Stimulated activated CD8-positive, alpha-beta memory T cell treated with anti-CD3 and anti-CD28 coated beads, Interleukin-7, amount 100 ng/mL, for 4 hours (primary cell): ENCODE measurements at regions not wholly inside any gene's neighbourhood (a gene's known extent, or its start where the extent isn't known, plus 50 kb on each side); places are given as distances from the start of the nearest gene placed in this dataset.
A peak's percentile ranks its signal among the peaks of the same experiment; 100 is the strongest.
"Not testable (repeated sequence)": the region's sequence is repeated elsewhere in the genome, so short reads cannot be mapped to it uniquely, and the experiment has no call there.

Source experiments
- DNase-seq, 2 donors: peaks; one replicate each; pipeline ENCODE4 v3.0.0-alpha.2; 2020; ENCODE audit warnings: low read depth in 2 of 2

DNA sequence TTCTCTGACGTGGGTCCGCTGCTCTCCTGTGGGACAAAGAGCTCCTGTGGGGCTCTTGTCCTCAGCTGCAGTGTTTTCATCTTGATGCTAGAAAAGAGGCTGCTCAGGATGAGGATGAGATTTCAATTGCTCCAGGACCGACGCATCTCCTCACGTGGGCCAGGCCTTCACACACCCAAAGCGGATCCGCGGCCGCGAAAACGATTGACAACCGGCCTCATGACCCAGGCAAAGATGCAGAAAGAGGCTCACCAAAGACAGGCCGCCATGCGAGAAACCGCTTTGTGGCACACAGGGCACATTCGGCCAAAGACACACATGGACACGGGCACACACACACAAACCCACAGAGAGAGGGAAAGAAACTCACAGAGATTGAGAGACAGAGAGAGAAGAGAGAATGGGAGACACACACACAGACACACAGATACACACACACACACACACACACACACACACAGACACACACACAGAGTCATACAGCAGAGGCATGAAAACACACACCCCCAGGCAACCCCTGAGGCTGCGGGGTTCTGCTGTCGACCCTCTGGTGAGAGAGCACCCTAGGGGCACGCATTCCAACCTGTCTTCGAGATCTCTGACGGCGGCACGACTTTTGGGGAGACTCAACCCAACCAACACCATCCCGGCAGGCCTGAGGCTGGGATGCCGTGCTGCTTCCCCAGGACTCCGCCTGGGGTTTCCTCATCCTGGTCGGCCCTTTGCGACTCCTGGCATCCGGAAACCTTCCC lies 168.5 kb upstream of the ZNF337 start:
- DNase-seq: not testable (repeated sequence)

DNA sequence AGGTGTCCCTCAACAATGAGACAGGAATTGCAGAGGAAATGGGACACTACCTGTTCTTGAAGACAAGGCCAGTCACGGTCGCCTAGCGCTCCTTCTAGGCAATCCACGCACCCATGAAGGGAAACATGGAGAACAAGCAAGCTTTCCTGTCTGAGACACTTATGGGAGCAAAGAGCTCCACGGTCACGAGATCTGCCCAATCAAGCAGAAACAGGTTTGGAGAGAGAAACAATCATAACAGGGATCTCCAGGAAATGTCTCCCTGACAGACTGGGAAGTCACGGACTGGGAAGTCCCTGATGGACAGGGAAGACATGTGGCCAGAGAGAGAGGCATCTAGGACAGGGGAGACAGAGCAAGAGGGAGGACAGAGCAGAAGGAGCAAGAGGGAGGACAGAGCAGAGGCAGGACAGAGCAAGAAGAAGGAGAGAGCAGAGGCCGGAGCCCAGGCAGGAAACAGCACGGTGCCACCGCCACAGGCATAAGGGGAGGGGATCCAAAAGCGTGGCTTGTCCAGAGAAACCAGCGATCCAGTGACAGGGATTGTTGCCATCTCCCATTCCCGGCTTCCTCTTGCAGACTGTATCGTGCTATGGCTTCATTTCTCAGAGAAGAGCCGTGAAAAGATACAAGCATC lies 167.8 kb upstream of the ZNF337 start:
- DNase-seq: no peak

DNA sequence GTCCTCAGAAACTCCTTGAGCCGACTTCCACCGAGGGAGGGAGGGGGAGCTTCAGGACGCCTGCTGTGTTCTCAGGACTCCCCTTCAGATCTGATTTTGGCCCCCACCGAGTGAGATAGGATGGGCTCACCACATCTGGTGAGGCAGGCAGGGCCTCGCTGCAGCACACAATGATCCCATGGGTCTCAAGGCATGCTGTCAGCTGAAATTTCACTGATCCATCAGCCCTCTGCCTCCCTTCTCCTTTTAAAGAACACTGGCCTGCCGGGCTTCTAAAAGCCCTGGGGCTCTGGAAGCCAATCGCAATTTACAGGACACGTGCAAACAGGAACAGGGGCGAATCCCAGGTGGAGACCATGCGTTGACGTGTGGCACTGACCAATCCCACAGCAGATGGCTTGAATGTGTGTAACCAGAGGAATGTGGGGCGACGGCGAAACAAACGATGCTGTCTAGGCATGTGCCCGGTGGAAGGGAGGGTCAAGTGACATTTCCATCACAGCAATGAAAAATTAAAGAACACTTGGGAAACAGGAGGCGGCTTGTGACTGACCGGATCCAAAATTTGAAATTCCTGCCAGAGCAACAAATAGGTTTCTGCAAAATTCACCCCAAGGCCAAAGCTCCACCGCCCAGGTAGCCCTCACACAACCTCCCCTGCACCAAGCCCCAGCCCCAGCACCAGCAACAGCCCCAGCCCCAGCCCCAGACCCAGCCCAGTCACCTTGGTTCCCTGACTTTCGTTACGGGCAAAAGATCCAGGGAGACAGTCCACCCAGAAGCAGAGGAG lies 167.1 kb upstream of the ZNF337 start:
- no peak for DNase-seq

DNA sequence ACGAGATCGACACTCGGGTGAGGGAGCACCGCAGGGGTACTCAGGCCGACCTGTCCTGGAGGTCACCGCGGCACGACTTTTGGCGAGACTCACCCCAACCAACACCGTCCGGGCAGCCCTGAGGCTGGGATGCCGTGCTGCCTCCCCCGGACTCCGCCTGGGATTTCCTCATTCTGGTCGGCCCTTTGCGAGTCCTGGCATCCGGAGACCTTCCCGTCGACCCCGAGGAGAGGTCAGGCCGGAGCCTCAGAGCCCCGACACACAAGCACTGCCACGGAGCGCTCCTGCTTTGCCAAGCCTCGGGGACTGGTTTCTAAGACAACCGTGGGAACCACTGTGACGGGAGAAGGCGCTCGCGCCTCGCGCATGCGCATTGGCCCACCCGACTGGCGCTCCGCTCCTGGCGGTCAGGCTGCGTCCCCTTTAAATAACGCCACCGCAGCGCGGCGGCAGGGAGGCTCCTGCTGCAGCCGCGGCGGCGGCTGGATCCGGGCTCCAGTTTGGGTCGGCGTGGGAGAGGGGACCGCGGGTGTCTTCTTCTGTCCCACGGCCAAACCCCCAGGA lies 166.4 kb upstream of the ZNF337 start:
- peak; percentile 63 to 73 for DNase-seq

DNA sequence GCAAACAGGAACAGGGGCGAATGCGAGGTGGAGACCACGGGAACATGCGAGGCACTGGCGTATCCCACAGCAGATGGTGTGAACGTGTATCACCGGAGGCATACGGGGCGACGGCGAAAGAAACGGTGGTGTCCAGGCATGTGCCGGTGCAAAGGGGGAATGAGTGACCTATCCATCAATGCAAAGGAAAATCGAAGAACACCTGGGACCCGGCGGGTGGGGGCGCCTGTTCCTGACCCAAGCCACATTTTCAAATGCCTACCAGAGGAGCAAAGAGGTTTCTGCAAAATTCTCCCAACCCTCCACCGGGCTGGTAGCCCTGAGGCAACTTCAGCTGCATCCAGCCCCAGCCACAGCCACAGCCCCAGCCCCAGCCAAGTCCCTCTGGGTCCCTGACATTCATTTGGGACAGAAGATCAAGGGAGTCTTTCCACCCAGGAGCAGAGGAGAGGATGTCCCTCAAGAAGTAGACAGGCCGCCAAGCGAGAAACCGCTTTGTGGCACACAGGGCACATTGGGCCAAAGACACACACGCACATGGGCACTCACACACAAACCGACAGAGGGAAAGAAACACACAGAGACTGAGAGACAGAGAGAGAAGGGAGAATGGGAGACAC lies 164.0 kb upstream of the ZNF337 start:
- DNase-seq: no peak

DNA sequence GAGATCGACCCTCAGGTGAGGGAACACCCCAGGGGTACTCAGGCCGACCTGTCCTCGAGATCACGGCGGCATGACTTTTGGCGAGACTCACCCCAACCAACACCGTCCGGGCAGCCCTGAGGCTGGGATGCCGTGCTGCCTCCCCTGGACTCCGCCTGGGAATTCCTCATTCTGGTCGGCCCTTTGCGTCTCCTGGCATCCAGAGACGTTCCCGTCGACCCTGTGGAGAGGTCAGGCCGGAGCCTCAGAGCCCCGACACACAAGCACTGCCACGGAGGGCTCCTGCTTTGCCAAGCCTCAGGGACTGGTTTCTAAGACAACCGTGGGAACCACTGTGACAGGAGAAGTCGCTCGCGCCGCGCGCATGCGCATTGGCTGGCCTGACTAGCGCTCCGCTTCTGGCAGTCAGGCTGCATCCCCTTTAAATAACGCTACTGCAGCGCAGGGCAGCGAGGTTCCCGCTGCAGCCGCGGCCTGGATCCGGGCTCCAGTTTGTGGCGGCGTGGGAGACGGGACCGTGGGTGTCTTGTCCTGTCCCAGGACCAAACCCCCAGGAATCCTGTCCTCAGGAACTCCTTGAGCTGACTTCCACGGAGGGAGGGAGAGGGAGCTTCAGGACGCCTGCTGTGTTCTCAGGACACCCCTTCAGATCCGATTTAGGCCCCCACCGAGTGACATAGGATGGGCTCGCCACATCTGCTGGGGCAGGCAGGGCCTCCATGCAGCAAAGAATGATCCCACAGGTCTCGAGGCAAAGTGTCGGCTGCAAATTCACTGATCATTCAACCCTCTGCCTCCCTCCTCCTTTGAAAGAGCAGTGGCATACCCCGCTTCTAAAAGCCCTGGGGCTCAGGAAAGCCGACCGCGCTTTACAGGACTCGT lies 163.2 kb upstream of the ZNF337 start:
- DNase-seq: peak; percentile 51 to 72

DNA sequence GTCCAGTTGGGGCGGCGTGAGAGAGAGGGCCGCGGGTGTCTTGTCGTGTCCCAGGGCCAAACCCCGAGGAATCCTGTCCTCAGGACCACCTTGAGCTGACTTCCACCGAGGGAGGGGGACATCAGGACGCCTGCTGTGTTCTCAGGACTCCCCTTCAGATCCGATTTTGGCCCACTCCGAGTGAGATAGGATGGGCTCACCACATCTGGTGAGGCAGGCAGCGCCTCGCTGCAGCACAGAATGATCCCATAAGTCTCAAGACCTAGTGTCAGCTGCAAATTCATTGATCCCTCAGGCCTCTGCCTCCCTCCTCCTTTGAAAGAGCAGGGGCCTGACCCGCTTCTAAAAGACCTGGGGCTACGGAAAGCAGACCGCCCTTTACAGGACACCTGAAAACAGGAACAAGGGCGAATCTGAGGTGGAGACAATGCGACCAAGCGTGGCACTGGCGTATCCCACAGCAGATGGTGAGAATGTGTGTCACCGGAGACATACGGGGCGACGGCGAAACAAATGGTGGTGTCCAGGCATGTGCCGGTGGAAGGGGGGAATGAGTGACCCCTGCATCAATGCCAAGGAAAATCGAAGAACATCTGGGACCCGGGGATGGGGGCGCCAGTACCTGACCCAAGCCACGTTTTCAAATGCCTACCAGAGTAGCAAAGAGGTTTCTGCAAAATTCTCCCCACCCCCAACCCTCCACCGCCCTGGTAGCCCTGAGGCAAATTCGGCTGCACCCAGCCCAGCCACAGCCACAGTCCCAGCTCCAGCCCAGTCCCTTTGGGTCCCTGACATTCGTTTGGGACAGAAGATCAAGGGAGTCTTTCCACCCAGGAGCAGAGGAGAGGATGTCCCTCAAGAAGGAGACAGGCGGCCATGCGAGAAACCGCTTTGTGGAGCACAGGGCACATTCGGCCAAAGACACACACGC lies 162.1 kb upstream of the ZNF337 start:
- DNase-seq: no peak

DNA sequence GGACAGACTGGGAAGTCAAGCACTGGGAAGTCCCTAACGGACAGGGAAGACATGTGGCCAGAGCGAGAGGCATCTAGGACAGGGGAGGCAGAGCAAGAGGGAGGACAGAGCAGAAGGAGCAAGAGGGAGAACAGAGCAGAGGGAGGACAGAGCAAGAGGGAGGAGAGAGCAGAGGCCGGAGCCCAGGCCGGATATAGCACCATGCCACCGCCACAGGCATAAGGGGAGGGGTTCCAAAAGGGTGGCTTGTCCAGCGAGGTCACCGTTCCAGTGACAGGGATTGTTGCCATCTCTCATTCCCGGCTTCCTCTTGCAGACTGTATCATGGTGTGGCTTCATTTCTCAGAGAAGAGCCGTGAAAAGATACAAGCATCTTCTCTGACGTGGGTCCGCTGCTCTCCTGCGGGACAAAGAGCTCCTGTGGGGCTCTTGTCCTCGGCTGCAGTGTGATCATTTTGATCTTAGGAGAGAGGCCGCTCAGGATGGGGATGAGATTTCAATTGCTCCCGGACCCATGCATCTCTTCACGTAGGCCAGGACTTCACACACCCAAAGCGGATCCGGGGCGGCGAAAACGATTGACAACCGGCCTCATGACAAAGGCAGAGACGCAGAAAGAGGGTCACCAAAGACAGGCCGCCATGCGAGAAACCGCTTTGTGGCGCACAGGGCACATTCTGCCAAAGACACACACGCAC lies 160.6 kb upstream of the ZNF337 start:
- not testable (repeated sequence) for DNase-seq

DNA sequence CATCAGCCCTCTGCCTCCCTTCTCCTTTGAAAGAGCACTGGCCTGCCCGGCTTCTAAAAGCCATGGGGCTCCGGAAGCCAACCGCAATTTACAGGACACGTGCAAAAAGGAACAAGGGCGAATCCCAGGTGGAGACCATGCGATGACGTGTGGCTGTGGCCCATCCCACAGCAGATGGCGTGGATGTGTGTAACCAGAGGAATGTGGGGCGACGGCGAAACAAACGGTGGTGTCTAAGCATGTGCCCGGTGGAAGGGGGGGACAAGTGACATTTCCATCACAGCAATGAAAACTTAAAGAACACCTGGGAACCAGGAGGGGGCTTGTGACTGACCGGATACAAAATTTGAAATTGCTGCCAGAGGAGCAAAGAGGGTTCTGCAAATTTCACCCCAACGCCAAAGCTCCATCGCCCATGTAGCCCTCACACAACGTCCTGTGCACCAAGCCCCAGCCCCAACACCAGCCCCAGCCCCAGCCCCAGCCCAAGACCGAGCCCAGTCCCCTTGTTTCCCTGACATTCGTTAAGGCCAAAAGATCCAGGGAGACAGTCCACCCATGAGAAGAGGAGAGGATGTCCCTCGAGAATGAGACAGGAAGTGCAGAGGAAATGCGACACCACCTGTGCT lies 159.7 kb upstream of the ZNF337 start:
- DNase-seq: no peak

DNA sequence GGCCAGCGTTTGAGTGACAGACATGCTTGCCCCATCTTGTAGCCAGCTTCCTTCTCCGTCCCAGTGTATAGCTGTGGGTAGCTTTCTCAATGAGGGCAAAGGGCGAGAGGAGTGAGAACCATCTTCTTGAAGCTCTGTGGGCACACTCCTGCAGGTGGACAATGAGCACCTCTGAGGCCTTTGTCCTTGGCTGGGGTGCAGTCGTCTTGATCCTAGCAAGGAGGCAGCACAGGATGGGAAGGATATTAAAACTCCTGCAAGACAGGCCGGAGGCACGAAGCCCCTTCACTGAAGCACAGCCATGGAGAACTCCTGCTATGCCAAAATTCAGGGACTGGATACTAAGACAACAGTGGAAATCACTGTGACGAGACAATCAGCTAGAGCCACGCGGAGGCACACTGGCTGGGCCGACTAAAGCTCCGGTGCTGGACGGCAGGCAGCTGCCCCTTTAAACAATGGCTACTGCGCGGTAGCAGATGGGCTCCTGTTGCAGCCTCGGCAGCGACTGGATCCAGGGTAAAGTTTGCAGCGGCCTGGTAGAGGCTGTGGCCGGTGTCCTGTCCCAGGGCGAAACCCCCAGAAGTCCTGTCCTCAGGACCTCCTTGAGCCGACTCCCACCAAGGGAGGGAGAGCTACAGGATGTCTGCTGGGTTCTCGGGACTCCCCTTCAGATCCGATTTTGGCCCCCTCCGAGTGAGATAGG lies 159.0 kb upstream of the ZNF337 start:
- not testable (repeated sequence) for DNase-seq

DNA sequence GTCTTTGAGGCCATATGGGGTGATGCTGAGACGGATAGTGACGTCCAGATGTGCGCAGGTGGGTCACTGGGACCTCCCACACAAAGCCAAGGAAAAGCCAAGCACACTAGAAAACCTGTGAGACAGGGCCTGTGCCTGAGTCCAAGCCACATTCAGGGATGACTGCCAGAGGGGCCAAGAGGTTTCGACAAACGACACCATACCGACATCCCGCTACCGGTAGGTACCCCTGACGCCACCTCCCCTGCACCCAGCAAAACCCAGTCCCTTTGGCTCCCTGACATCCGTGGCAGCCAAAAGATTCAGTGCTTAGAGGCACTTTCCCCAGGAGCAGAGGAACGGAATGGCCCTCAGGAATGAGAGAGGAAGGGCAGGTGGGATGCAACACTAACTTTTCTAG lies 158.0 kb upstream of the ZNF337 start:
- DNase-seq: not testable (repeated sequence)

DNA sequence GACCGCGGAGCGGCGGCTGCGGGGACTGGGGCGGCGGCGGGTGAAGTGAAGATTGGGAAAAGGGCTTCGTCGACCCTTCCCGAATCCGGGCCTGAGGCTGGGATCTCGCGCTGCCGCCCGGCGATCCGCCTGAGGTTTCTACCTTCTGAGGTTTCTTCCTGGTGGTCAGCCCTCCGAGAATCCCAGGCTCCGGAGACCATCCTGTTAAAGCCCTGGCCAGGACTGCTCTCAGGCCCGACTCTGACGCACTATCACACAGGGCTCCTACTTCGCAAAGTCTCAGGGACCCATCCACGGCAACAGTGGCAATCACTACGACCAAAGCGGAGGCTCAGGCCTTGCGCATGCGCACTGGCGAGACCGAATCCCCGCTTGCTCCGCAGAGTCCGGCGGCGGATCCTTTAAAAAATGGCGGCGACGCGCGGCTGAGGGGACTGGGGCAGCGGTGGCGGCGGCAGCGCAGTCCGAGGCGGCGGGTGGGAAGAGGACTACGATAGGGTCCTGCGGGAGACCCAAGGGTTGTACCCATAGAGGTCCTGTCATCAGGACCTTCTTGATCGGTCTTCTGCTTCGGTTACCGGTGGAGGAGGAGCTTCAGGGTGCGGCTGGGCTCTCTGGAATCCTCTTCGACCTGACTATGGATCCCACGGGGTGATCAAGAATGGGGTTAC lies 157.2 kb upstream of the ZNF337 start:
- DNase-seq: peak; percentile 70 to 77

DNA sequence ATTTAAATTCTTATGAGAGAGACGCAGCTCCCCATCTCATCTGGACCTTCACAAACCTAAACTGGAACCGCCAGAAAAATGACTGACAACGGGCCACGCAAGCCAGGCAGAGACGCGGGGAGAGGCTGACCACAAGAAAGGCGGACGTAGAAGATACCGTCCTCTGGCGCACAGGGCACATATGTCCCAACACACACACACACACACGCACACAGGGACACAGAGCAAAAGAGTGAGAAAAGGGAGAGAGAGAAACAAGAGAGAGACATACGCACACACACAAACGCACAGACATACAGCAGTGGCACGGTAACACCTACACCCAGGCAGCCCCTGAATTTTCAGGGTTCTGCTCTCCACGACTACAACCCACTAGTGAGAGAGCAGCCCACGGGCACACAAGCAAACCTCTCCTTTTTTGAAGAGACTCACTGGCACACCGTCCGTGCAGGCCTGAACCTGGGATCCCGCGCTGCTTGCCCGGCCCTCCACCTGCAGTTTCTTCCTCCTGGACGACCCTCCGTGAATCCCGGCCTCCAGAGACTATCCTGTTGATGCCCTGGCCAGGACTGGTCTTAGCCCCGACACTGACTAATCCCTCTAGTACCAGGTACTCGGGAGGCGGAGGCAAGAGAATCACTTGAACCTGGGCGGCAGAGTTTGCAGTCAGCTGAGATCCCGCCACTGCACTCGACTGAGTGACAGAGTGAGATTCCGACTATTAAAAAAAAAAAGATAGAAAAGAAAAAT lies 156.5 kb upstream of the ZNF337 start:
- DNase-seq: not testable (repeated sequence)

DNA sequence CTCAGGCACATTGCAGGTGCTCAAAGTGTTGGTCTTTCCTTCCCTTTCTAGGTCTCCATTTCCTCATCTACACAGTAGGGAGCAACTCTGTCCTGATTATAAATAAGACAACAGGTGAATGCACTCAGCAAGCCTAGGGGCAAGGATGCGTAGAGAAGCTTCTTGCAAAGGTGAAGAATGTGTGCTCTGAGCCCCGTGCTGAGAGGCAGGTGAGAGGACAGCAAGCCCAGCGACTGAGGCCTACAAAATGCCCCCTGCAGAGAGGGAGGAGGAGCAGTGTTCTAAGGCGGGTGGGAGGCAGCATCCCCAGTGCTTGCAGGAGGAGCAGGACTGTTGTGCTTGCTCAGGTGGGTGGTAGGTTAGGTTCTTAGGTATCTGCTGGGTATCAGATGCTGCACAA lies 153.5 kb upstream of the ZNF337 start:
- not testable (repeated sequence) for DNase-seq

DNA sequence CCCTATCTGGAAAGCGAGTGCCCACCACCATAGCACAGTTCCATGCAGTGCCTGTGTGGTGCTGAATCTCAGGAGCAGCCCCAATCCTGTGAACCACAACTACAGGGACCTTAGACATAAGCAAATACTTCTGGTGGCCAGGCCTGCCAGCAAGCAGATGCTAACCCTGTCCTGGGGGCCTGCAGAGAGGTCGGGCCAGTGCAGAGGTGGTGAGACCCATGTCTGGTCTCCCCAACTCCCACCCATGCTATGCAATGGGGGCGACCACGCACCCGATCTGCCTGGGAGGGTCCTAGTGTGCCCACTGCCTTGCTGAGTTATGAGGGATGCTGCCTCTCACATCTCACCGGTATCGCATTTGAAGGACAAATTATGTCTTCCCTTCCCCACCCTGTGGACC lies 151.6 kb upstream of the ZNF337 start:
- DNase-seq: no peak

DNA sequence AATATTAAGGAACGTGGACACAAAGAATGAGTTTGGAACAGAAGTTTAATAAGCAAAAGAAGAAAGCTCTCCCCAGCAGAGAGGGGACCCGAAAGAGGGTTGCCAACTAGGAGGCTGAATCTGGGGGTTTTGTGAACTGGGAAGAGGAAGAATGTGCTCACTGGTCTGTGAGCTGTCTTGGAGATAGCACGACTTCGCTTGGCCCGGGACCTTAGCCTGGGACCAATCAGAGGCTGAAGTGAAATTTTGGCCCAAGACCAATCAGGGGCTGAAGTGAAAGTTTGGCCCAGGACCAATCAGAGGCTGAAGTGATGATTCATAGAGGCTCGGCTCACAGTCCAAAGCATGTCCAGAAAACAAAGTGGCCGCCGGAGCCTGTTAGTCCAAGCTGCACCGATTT lies 148.0 kb upstream of the ZNF337 start:
- DNase-seq: not testable (repeated sequence)

DNA sequence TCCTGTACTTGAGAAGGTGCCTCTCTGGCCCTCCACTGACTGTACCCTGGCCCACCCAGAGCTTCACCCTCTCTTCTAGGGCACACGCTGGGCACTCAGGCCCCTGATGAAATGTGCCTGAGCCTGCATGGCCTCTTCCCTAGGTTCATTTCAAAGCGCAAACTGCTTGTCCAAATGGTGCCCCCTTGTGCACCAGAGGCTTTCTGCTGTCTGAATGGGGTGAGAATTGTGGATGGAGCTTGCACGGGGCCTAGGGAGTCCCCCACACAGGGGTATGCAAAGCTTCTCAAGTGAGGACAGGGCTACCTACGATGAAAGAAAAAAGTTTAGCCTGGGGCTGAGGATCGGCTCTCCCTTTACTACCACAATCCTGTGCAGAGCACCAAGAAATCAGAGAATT lies 116.9 kb upstream of the ZNF337 start:
- not testable (repeated sequence) for DNase-seq
